Tibial artery (tissue), 4 donors: ENCODE measurements at regions not wholly inside any gene's neighbourhood (a gene's known extent, or its start where the extent isn't known, plus 50 kb on each side); places are given as distances from the start of the nearest gene placed in this dataset.
"Not testable (repeated sequence)": the region's sequence is repeated elsewhere in the genome, so short reads cannot be mapped to it uniquely, and the experiment has no call there.

Experiments used
- DNase-seq, 2 donors: peaks; one replicate each; pipeline ENCODE4 v3.0.0-alpha.2; 2019
- H3K27ac ChIP-seq, 2 donors: fragments of 200-600 bp; sonication (generic) in 1 of 2; 1 replicate in 1 of 2; 2 replicates in 1 of 2; pipeline ENCODE4 v1.5.1; 2018 to 2019; ENCODE audit warnings: mild to moderate bottlenecking in 1 of 2
- H3K27me3 ChIP-seq, 2 donors: fragments of 200-600 bp; sonication (generic) in 1 of 2; one replicate each; pipeline versions ENCODE4 v1.5.1 to v1.6.0; 2016 to 2019
- H3K36me3 ChIP-seq, 3 donors: fragments of 200-600 bp; sonication (generic) in 2 of 3; one replicate each; pipeline ENCODE4 v1.5.1; 2016 to 2019; ENCODE audit warnings: mild to moderate bottlenecking in 2 of 3
- H3K4me1 ChIP-seq, 4 donors: fragments of 200-600 bp; sonication (generic) in 2 of 4; 1 replicate in 3 of 4; 2 replicates in 1 of 4; pipeline ENCODE4 v1.5.1; 2016 to 2019
- H3K4me3 ChIP-seq, 2 donors: fragments of 200-600 bp; sonication (generic) in 1 of 2; 1 replicate in 1 of 2; 2 replicates in 1 of 2; pipeline ENCODE4 v1.5.1; 2018 to 2019; ENCODE audit warnings: mild to moderate bottlenecking in 2 of 2
- H3K9me3 ChIP-seq, 3 donors: fragments of 200-600 bp; sonication (generic) in 1 of 3; one replicate each; pipeline ENCODE4 v1.5.1; 2016 to 2019
- CTCF ChIP-seq, 2 experiments: fragments of 200-600 bp in 1 of 2; fragments of 450-650 bp in 1 of 2; IDR thresholded peaks; one replicate each; pipeline ENCODE4 v1.5.1; 2017 to 2019; ENCODE audit warnings: antibody characterized with exemption in 2 of 2, mild to moderate bottlenecking in 1 of 2, moderate library complexity in 1 of 2
- intact Hi-C: fragments of 100-400 bp; cut with DNase I; formaldehyde crosslinking; loops from one replicate; pipeline ENCODE4 v1.15.0; 2023; ENCODE audit warnings: low total_unique reads

GRCh38 chr16:65809627-65810026, 556.9 kb upstream of the CDH5 start:
- Histone ChIP-seq H3K4me3 (no peak overlapping the region), H3K9me3 (no peaks in the 10 kb centered on the region), H3K4me1 (no peaks in the 10 kb centered on the region), H3K36me3 (no peaks in the 10 kb centered on the region), H3K27ac (no peak overlapping the region), H3K27me3 (no peaks in the 10 kb centered on the region)
- TF ChIP-seq CTCF (IDR thresholded peaks at IDR 0.05) = no peak
- no peak for DNase-seq
- intact Hi-C loops = no loop called here

GRCh38 chr16:65808790-65809189, 557.7 kb upstream of the CDH5 start:
- Histone ChIP-seq H3K27me3 (no peaks in the 10 kb centered on the region), H3K9me3 (no peaks in the 10 kb centered on the region), H3K4me3 (no peak overlapping the region), H3K27ac (no peak overlapping the region), H3K36me3 (no peaks in the 10 kb centered on the region), H3K4me1 (no peaks in the 10 kb centered on the region)
- no peak for TF ChIP-seq CTCF (IDR thresholded peaks at IDR 0.05)
- intact Hi-C loops = no loop called here
- no peak for DNase-seq

GRCh38 chr16:65807858-65808257, 558.6 kb upstream of the CDH5 start:
- intact Hi-C loops = no loop called here
- no peaks in the 10 kb centered on the region for H3K9me3 ChIP-seq
- no peak overlapping the region for H3K27ac ChIP-seq
- H3K4me3 ChIP-seq = no peak overlapping the region
- H3K27me3 ChIP-seq = no peaks in the 10 kb centered on the region
- DNase-seq = no peak
- H3K36me3 ChIP-seq = no peaks in the 10 kb centered on the region
- no peak for TF ChIP-seq CTCF (IDR thresholded peaks at IDR 0.05)
- no peaks in the 10 kb centered on the region for H3K4me1 ChIP-seq

GRCh38 chr16:65805704-65806103, 560.8 kb upstream of the CDH5 start:
- H3K4me1 ChIP-seq, H3K27me3 ChIP-seq, H3K27ac ChIP-seq, H3K9me3 ChIP-seq, H3K36me3 ChIP-seq, DNase-seq, H3K4me3 ChIP-seq, intact Hi-C loops: not testable (repeated sequence)

- Histone ChIP-seq H3K27ac (no peak overlapping the region), H3K4me3 (no peak overlapping the region), H3K9me3 (no peaks in the 10 kb centered on the region), H3K27me3 (no peaks in the 10 kb centered on the region), H3K4me1 (no peaks in the 10 kb centered on the region), H3K36me3 (no peaks in the 10 kb centered on the region)
- TF ChIP-seq CTCF (IDR thresholded peaks at IDR 0.05) = no peak
- intact Hi-C loops = no loop called here
- DNase-seq = no peak
These were observed 570.0 kb upstream of the CDH5 start for GRCh38 chr16:65796481-65796880.

GRCh38 chr16:65794973-65795372, 571.5 kb upstream of the CDH5 start:
- H3K4me1 ChIP-seq = no peaks in the 10 kb centered on the region
- H3K27ac ChIP-seq = no peak overlapping the region
- no peak for TF ChIP-seq CTCF (IDR thresholded peaks at IDR 0.05)
- H3K27me3 ChIP-seq = no peaks in the 10 kb centered on the region
- H3K4me3 ChIP-seq = no peak overlapping the region
- H3K9me3 ChIP-seq = no peaks in the 10 kb centered on the region
- no peaks in the 10 kb centered on the region for H3K36me3 ChIP-seq
- DNase-seq = no peak
- intact Hi-C loops = no loop called here
